Gastrocnemius medialis (tissue), 4 donors: ENCODE measurements at regions not wholly inside any gene's neighbourhood (a gene's known extent, or its start where the extent isn't known, plus 50 kb on each side); places are given as distances from the start of the nearest gene placed in this dataset.

Experiments
- ATAC-seq, 2 donors: fragments of 150-250 bp; one replicate each; pipeline ENCODE4 v1.9.1; 2016
- DNase-seq, 2 donors: peaks; one replicate each; pipeline ENCODE4 v3.0.0-alpha.2; 2019
- H3K27ac ChIP-seq, 4 donors: fragments of 200-600 bp; sonication (generic); 1 replicate in 1 of 4; 2 replicates in 3 of 4; pipeline ENCODE4 v1.5.1; 2016 to 2018; ENCODE audit warnings: mild to moderate bottlenecking in 2 of 4, moderate library complexity in 1 of 4
- H3K27me3 ChIP-seq, 3 donors: fragments of 200-600 bp; sonication (generic) in 2 of 3; 1 replicate in 1 of 3; 2 replicates in 2 of 3; pipeline versions ENCODE4 v1.5.1 to v1.6.0; 2016 to 2019; ENCODE audit warnings: mild to moderate bottlenecking in 1 of 3, moderate library complexity in 1 of 3
- H3K36me3 ChIP-seq, 2 donors: fragments of 200-600 bp; sonication (generic) in 1 of 2; one replicate each; pipeline ENCODE4 v1.5.1; 2017 to 2018
- H3K4me1 ChIP-seq, 2 donors: fragments of 200-600 bp; sonication (generic) in 1 of 2; one replicate each; pipeline ENCODE4 v1.5.1; 2016 to 2017; ENCODE audit warnings: mild to moderate bottlenecking in 2 of 2
- H3K4me3 ChIP-seq, 4 donors: fragments of 200-600 bp; sonication (generic) in 3 of 4; 1 replicate in 1 of 4; 2 replicates in 3 of 4; pipeline ENCODE4 v1.5.1; 2016 to 2019; ENCODE audit warnings: mild to moderate bottlenecking in 2 of 4
- H3K9me3 ChIP-seq, 3 donors: fragments of 200-600 bp; sonication (generic) in 2 of 3; 1 replicate in 1 of 3; 2 replicates in 2 of 3; pipeline ENCODE4 v1.5.1; 2016 to 2019
- POLR2A ChIP-seq, 2 donors: fragments of 450-650 bp; IDR thresholded peaks; one replicate each; pipeline ENCODE4 v1.6.1; 2017; ENCODE audit warnings: antibody characterized with exemption in 2 of 2, mild to moderate bottlenecking in 2 of 2, moderate library complexity in 2 of 2
- in situ Hi-C, 4 donors: fragments of 200-750 bp; cut with MboI; loops; one replicate each; pipeline versions ENCODE4 v1.15.0 to v1.8.0; 2017; ENCODE audit warnings: low sequenced_read_pairs in 4 of 4
- intact Hi-C: fragments of 100-400 bp; cut with DNase I; formaldehyde crosslinking; loops from one replicate; pipeline ENCODE4 v1.15.1; 2023; ENCODE audit warnings: low total_unique reads
- TF ChIP-seq, protein P1 (sequence below), 5 experiments: fragments of 450-650 bp in 3 of 5; fragments of 200-600 bp in 2 of 5; sonication (generic) in 2 of 5; IDR thresholded peaks in 4 of 5; conservative IDR thresholded peaks in 1 of 5; 1 replicate in 4 of 5; 2 replicates in 1 of 5; pipeline ENCODE4 v1.5.1; 2016 to 2019; ENCODE audit warnings: antibody characterized with exemption in 5 of 5, mild to moderate bottlenecking in 3 of 5, moderate library complexity in 3 of 5

DNA sequence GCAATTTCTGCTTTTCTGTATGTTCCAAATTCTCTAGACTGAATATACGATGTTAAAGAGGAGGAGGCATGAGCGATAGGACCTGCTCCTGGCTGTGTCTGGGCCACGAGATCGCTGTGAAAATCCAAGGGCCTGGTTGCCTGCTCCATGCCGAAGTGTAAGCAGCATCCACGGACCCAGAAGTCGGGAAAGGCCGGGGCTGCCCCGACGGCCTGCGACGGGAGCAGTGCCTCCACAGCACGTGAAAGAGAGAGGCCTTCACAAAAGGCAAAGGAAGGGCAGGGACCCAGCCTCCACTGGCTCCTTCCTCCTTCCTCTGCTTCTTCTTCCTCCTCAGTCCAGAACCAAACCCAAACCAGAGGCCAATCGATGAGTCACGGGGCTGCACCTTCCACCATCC lies 122.9 kb upstream of the MGMT start:
- intact Hi-C loops (no loop called here), in situ Hi-C loops (no loop called here)
- Histone ChIP-seq H3K27ac (no peak overlapping the region), H3K4me1 (no peaks in the 10 kb centered on the region), H3K4me3 (no peak overlapping the region), H3K9me3 (no peaks in the 10 kb centered on the region), H3K36me3 (no peaks in the 10 kb centered on the region), H3K27me3 (no peaks in the 10 kb centered on the region)
- no peak for TF ChIP-seq POLR2A (IDR thresholded peaks at IDR 0.05)
- TF ChIP-seq, protein P1, sequence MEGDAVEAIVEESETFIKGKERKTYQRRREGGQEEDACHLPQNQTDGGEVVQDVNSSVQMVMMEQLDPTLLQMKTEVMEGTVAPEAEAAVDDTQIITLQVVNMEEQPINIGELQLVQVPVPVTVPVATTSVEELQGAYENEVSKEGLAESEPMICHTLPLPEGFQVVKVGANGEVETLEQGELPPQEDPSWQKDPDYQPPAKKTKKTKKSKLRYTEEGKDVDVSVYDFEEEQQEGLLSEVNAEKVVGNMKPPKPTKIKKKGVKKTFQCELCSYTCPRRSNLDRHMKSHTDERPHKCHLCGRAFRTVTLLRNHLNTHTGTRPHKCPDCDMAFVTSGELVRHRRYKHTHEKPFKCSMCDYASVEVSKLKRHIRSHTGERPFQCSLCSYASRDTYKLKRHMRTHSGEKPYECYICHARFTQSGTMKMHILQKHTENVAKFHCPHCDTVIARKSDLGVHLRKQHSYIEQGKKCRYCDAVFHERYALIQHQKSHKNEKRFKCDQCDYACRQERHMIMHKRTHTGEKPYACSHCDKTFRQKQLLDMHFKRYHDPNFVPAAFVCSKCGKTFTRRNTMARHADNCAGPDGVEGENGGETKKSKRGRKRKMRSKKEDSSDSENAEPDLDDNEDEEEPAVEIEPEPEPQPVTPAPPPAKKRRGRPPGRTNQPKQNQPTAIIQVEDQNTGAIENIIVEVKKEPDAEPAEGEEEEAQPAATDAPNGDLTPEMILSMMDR (IDR thresholded peaks at IDR 0.05 in 4 of 5, conservative IDR thresholded peaks at IDR 0.05 in 1 of 5), result no peak
- DNase-seq (no peak), ATAC-seq (no peak)

DNA sequence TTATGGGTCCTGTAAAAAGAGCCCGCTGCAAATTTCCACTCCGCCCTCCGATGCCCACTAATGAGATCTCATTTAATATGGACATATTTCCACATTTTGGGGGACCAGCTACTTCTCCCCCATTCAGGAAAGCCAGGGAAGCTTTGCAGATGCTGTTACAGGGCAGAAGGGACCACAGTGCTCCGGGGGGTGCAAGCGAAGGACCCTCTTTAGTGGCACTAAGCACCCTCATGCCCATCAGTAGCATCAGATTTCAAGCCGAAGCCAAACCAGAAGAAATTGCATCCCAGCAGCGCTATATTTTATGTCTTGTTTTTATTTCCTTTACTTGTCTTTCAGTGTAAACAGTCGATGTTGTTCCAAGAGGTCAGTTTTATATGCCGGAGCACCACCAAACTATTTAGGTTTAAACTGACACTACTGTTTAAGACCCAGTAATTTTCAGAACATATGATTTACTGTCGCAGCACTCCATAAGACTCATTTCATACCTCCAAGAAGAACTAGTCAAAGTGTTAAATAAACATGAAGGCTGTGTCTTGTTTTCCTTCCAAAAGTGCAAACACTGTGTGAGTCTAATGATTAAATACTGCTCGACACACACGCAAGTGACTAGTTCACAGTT lies 122.2 kb upstream of the MGMT start:
- no peaks in the 10 kb centered on the region for H3K27me3 ChIP-seq
- ATAC-seq (no peak), DNase-seq (no peak)
- H3K27ac ChIP-seq, result no peak overlapping the region
- no peaks in the 10 kb centered on the region for H3K36me3 ChIP-seq
- intact Hi-C loops, result no loop called here
- TF ChIP-seq, protein P1 (IDR thresholded peaks at IDR 0.05 in 4 of 5, conservative IDR thresholded peaks at IDR 0.05 in 1 of 5), result no peak
- no peak for TF ChIP-seq POLR2A (IDR thresholded peaks at IDR 0.05)
- H3K9me3 ChIP-seq, result no peaks in the 10 kb centered on the region
- no peaks in the 10 kb centered on the region for H3K4me1 ChIP-seq
- no peak overlapping the region for H3K4me3 ChIP-seq
- in situ Hi-C loops, result no loop called here

DNA sequence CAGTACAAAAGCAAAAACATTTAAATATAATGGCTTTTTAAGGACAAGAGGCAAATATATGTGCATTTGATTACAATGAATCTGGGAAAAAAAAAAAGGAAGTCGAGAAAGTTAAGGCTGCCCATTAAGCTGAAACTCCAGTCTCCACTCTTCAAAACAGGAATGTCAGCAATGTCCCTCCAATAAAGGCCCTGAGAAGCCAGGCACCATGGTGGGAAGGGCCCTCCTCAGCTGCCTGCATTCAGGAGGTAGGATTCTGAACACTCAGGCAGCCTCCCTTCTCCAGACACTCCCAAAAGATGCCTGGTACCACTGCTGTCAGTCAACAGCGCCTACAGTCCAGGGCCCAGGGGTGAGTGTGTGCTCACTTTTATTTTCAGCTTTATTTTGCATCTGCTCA lies 121.3 kb upstream of the MGMT start:
- in situ Hi-C loops, result no loop called here
- H3K4me3 ChIP-seq, result no peak overlapping the region
- DNase-seq (no peak), ATAC-seq (no peak)
- no peaks in the 10 kb centered on the region for H3K36me3 ChIP-seq
- no peaks in the 10 kb centered on the region for H3K9me3 ChIP-seq
- H3K27me3 ChIP-seq, result no peaks in the 10 kb centered on the region
- intact Hi-C loops, result no loop called here
- TF ChIP-seq, protein P1 (IDR thresholded peaks at IDR 0.05 in 4 of 5, conservative IDR thresholded peaks at IDR 0.05 in 1 of 5), result no peak
- TF ChIP-seq POLR2A (IDR thresholded peaks at IDR 0.05), result no peak
- H3K27ac ChIP-seq, result no peak overlapping the region
- H3K4me1 ChIP-seq, result no peaks in the 10 kb centered on the region

DNA sequence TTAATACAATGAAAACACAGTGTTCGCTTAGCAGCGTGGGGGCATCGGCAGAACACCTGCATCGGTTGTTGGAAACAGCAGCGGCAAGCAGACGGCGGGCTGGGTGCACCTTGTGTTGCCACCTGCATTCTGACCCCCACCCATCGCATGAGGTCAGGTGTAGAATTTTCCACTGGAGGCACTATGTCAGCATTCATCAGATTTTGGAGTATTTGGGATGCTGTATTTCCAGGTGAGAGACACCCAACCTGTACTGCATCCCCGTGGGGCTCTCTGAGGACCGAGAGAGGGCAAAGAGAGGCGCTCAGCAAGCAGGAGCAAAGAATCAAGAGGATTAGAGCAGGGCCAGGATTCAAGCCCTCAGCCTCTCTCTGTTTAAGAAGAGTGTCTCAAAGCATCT lies 116.4 kb upstream of the MGMT start:
- Histone ChIP-seq H3K4me1 (no peaks in the 10 kb centered on the region), H3K9me3 (peaks cover 0 to 2% (median 0%) of the 10 kb centered on the region in 3 donors), H3K27me3 (no peaks in the 10 kb centered on the region), H3K36me3 (no peaks in the 10 kb centered on the region), H3K27ac (no peak overlapping the region), H3K4me3 (no peak overlapping the region)
- no peak for DNase-seq
- in situ Hi-C loops (no loop called here), intact Hi-C loops (no loop called here)
- ATAC-seq, result no peak
- no peak for TF ChIP-seq POLR2A (IDR thresholded peaks at IDR 0.05)
- TF ChIP-seq, protein P1 (IDR thresholded peaks at IDR 0.05 in 4 of 5, conservative IDR thresholded peaks at IDR 0.05 in 1 of 5), result no peak

DNA sequence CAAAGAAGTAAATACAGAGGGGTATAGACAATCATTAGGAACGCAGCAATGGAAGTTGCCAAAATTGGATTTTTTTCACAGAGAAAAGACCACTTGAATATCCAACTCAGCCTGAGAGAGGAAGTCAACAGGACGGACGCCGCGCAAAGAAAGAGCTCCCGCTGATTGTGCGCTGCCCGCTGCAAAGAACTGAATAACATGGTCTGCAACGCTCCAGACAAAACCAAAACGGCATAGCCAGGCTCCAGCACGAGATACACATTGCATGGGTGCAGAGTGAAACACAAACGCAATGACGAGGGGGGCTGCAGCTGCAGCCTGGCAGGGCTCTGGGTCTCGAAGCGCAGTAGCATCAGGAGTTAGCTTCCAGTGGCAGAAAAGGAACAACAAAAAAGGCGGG lies 113.9 kb upstream of the MGMT start:
- ATAC-seq (no peak), DNase-seq (no peak)
- no peak overlapping the region for H3K27ac ChIP-seq
- in situ Hi-C loops (no loop called here), intact Hi-C loops (no loop called here)
- H3K4me3 ChIP-seq, result no peak overlapping the region
- no peaks in the 10 kb centered on the region for H3K36me3 ChIP-seq
- H3K27me3 ChIP-seq, result no peaks in the 10 kb centered on the region
- no peaks in the 10 kb centered on the region for H3K4me1 ChIP-seq
- no peak for TF ChIP-seq POLR2A (IDR thresholded peaks at IDR 0.05)
- TF ChIP-seq, protein P1 (IDR thresholded peaks at IDR 0.05 in 4 of 5, conservative IDR thresholded peaks at IDR 0.05 in 1 of 5), result no peak
- H3K9me3 ChIP-seq, result peaks cover 0 to 8% (median 0%) of the 10 kb centered on the region in 3 donors
